ENCODE measurements at regions not wholly inside any gene's neighbourhood (a gene's known extent, or its start where the extent isn't known, plus 50 kb on each side); places are given as distances from the start of the nearest gene placed in this dataset.
A peak's percentile ranks its signal among the peaks of the same experiment; 100 is the strongest.

- CTCF ChIA-PET, result no interaction called here
- Mint-ChIP-seq H3K27me3 (peaks cover 0 to 5% (median 0%) of the 10 kb centered on the region in 5 donors), H3K4me1 (peaks cover 0 to 7% (median 0%) of the 10 kb centered on the region in 7 donors), H3K27ac (peak overlapping the region in 1 of 9 donors; percentile 44), H3K36me3 (peaks cover 0 to 1% (median 0%) of the 10 kb centered on the region in 5 donors), H3K9me3 (peaks cover 0 to 2% (median 0%) of the 10 kb centered on the region in 11 donors), H3K4me3 (no peak overlapping the region)
- no peaks in the 10 kb centered on the region for H3K9me3 ChIP-seq (ENCODE audit: control insufficient read depth in 2 of 3, low read length in 3 of 3)
- no peak overlapping the region for H3K4me3 ChIP-seq (ENCODE audit: low read length)
- no peak overlapping the region for H3K27ac ChIP-seq (ENCODE audit: low read depth, low read length)
- no peaks in the 10 kb centered on the region for H3K4me1 ChIP-seq (ENCODE audit: control insufficient read depth in 2 of 2, insufficient read depth in 2 of 2, low read length in 2 of 2)
- POLR2A ChIA-PET, result no interaction called here
- DNase-seq (no peak), ATAC-seq (no peak)
- no peaks in the 10 kb centered on the region for H3K36me3 ChIP-seq (ENCODE audit: control insufficient read depth in 2 of 3, insufficient read depth in 3 of 3, low read length in 3 of 3)
- no peaks in the 10 kb centered on the region for H3K27me3 ChIP-seq (ENCODE audit: control insufficient read depth in 2 of 2, insufficient read depth in 2 of 2, low read length in 2 of 2)
- intact Hi-C loops (cut with micrococcal nuclease), result no loop called here
These were observed 648.3 kb upstream of the CFAP20DC start for GRCh38 chr3:59698091-59698490.

- H3K4me1 ChIP-seq (ENCODE audit: control insufficient read depth in 2 of 2, insufficient read depth in 2 of 2, low read length in 2 of 2), result no peaks in the 10 kb centered on the region
- peaks cover 0 to 1% (median 0%) of the 10 kb centered on the region in 5 donors for H3K36me3 Mint-ChIP-seq
- peaks cover 0 to 7% (median 0%) of the 10 kb centered on the region in 7 donors for H3K4me1 Mint-ChIP-seq
- no peak overlapping the region for H3K27ac Mint-ChIP-seq
- H3K36me3 ChIP-seq (ENCODE audit: control insufficient read depth in 2 of 3, insufficient read depth in 3 of 3, low read length in 3 of 3), result no peaks in the 10 kb centered on the region
- no peaks in the 10 kb centered on the region for H3K27me3 ChIP-seq (ENCODE audit: control insufficient read depth in 2 of 2, insufficient read depth in 2 of 2, low read length in 2 of 2)
- no peak for DNase-seq
- CTCF ChIA-PET, result no interaction called here
- H3K27ac ChIP-seq (ENCODE audit: low read depth, low read length), result no peak overlapping the region
- no peak for ATAC-seq
- intact Hi-C loops (cut with micrococcal nuclease), result no loop called here
- H3K4me3 Mint-ChIP-seq, result no peak overlapping the region
- peaks cover 0 to 5% (median 0%) of the 10 kb centered on the region in 5 donors for H3K27me3 Mint-ChIP-seq
- H3K9me3 ChIP-seq (ENCODE audit: control insufficient read depth in 2 of 3, low read length in 3 of 3), result no peaks in the 10 kb centered on the region
- peaks cover 0 to 12% (median 2%) of the 10 kb centered on the region in 11 donors for H3K9me3 Mint-ChIP-seq
- H3K4me3 ChIP-seq (ENCODE audit: low read length), result no peak overlapping the region
- POLR2A ChIA-PET, result no interaction called here
These were observed 647.0 kb upstream of the CFAP20DC start for GRCh38 chr3:59696783-59697182.

- Mint-ChIP-seq H3K4me1 (peaks cover 0 to 7% (median 0%) of the 10 kb centered on the region in 7 donors), H3K36me3 (peaks cover 0 to 1% (median 0%) of the 10 kb centered on the region in 5 donors), H3K4me3 (no peak overlapping the region), H3K27ac (no peak overlapping the region), H3K27me3 (no peaks in the 10 kb centered on the region), H3K9me3 (peaks cover 0 to 12% (median 2%) of the 10 kb centered on the region in 11 donors)
- CTCF ChIA-PET, result no interaction called here
- POLR2A ChIA-PET, result no interaction called here
- Histone ChIP-seq H3K4me1 (ENCODE audit: control insufficient read depth in 2 of 2, insufficient read depth in 2 of 2, low read length in 2 of 2) (no peaks in the 10 kb centered on the region), H3K9me3 (ENCODE audit: control insufficient read depth in 2 of 3, low read length in 3 of 3) (no peaks in the 10 kb centered on the region), H3K27me3 (ENCODE audit: control insufficient read depth in 2 of 2, insufficient read depth in 2 of 2, low read length in 2 of 2) (no peaks in the 10 kb centered on the region), H3K36me3 (ENCODE audit: control insufficient read depth in 2 of 3, insufficient read depth in 3 of 3, low read length in 3 of 3) (no peaks in the 10 kb centered on the region), H3K27ac (ENCODE audit: low read depth, low read length) (no peak overlapping the region), H3K4me3 (ENCODE audit: low read length) (no peak overlapping the region)
- DNase-seq (no peak), ATAC-seq (no peak)
- intact Hi-C loops (cut with micrococcal nuclease), result no loop called here
These were observed 646.0 kb upstream of the CFAP20DC start for GRCh38 chr3:59695860-59696259.

DNA sequence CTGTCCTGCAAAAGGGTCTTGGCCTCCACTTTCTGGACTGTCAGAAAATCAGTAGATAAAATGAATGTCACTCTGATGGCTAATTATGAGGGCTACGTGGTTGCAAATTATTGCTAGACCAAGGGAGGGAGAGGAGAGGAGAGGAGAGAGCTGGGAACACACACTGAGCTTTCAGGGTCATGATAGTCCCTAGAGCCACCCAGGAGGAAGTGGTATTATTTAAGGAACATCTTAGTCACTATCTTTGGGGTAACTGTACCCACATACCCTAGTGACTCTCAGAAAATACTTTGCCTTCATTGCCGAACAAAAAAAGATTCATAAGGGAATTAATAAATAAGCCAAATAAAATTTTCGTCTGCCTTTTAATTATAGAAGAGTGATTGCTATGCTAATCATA is 642.3 kb upstream of the CFAP20DC start:
- intact Hi-C loops (cut with micrococcal nuclease), result no loop called here
- Mint-ChIP-seq H3K27ac (no peak overlapping the region), H3K9me3 (peaks cover 0 to 12% (median 4%) of the 10 kb centered on the region in 11 donors), H3K4me3 (no peak overlapping the region), H3K4me1 (peaks cover 0 to 7% (median 0%) of the 10 kb centered on the region in 7 donors), H3K36me3 (peaks cover 0 to 2% (median 0%) of the 10 kb centered on the region in 5 donors), H3K27me3 (peaks cover 0 to 4% (median 0%) of the 10 kb centered on the region in 5 donors)
- ChIA-PET CTCF (no interaction called here), POLR2A (no interaction called here)
- DNase-seq, result no peak
- no peak overlapping the region for H3K27ac ChIP-seq (ENCODE audit: low read depth, low read length)
- no peak for ATAC-seq
- H3K9me3 ChIP-seq (ENCODE audit: control insufficient read depth in 2 of 3, low read length in 3 of 3), result no peaks in the 10 kb centered on the region
- no peaks in the 10 kb centered on the region for H3K36me3 ChIP-seq (ENCODE audit: control insufficient read depth in 2 of 3, insufficient read depth in 3 of 3, low read length in 3 of 3)
- H3K4me1 ChIP-seq (ENCODE audit: control insufficient read depth in 2 of 2, insufficient read depth in 2 of 2, low read length in 2 of 2), result no peaks in the 10 kb centered on the region
- no peaks in the 10 kb centered on the region for H3K27me3 ChIP-seq (ENCODE audit: control insufficient read depth in 2 of 2, insufficient read depth in 2 of 2, low read length in 2 of 2)
- H3K4me3 ChIP-seq (ENCODE audit: low read length), result no peak overlapping the region

DNA sequence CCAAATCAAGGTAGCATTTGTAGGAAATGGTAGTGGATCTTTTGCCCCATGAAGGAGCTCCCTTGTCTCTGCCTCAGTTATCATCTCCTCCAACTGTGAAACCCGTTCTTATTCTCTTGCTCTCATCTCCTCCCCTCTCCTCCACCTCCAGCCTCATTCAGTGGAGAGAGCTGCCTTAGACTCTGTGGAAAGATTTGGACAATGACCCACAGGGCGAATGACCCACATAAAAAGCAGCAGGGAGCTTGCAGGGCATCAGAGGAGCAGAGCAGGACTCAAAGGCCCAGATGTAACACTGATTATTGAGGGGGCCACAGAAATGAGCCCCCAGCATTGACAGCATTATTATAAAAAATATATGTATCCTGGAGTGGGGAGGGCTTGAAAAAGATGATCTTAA is 641.1 kb upstream of the CFAP20DC start:
- peaks cover 0 to 4% (median 0%) of the 10 kb centered on the region in 5 donors for H3K27me3 Mint-ChIP-seq
- peaks cover 0 to 12% (median 4%) of the 10 kb centered on the region in 11 donors for H3K9me3 Mint-ChIP-seq
- H3K27me3 ChIP-seq (ENCODE audit: control insufficient read depth in 2 of 2, insufficient read depth in 2 of 2, low read length in 2 of 2), result no peaks in the 10 kb centered on the region
- no peak overlapping the region for H3K27ac ChIP-seq (ENCODE audit: low read depth, low read length)
- no peak overlapping the region for H3K4me3 ChIP-seq (ENCODE audit: low read length)
- CTCF ChIA-PET, result no interaction called here
- H3K9me3 ChIP-seq (ENCODE audit: control insufficient read depth in 2 of 3, low read length in 3 of 3), result no peaks in the 10 kb centered on the region
- peaks cover 0 to 7% (median 0%) of the 10 kb centered on the region in 7 donors for H3K4me1 Mint-ChIP-seq
- H3K36me3 Mint-ChIP-seq, result peaks cover 0 to 4% (median 0%) of the 10 kb centered on the region in 5 donors
- no peaks in the 10 kb centered on the region for H3K4me1 ChIP-seq (ENCODE audit: control insufficient read depth in 2 of 2, insufficient read depth in 2 of 2, low read length in 2 of 2)
- POLR2A ChIA-PET, result no interaction called here
- H3K36me3 ChIP-seq (ENCODE audit: control insufficient read depth in 2 of 3, insufficient read depth in 3 of 3, low read length in 3 of 3), result no peaks in the 10 kb centered on the region
- ATAC-seq (no peak), DNase-seq (no peak)
- H3K27ac Mint-ChIP-seq, result no peak overlapping the region
- intact Hi-C loops (cut with micrococcal nuclease), result no loop called here
- H3K4me3 Mint-ChIP-seq, result no peak overlapping the region

DNA sequence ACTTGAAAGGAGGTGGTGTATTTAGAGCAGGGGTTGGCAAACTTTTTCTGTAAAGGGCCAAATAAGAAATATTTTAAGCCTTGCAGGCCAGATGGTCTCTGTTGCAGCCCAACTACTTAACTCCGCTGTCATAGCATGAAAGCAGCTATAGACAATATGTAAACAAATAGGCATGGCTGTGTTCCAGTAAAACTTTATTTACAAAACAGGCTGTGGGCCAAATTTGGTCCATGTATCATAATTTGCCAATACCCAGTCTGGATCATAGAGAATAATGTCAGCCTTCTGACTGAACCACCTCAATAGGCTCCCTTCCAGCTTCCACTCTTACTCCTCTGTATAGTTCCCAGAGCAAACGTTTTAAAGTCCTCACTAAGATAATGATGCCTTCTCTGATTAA is 638.8 kb upstream of the CFAP20DC start:
- intact Hi-C loops (cut with micrococcal nuclease), result no loop called here

GRCh38 chr3:59685432-59685831 is 635.6 kb upstream of the CFAP20DC start:
- Histone ChIP-seq H3K4me1 (ENCODE audit: control insufficient read depth in 2 of 2, insufficient read depth in 2 of 2, low read length in 2 of 2) (no peaks in the 10 kb centered on the region), H3K27ac (ENCODE audit: low read depth, low read length) (no peak overlapping the region), H3K4me3 (ENCODE audit: low read length) (no peak overlapping the region), H3K9me3 (ENCODE audit: control insufficient read depth in 2 of 3, low read length in 3 of 3) (no peaks in the 10 kb centered on the region), H3K36me3 (ENCODE audit: control insufficient read depth in 2 of 3, insufficient read depth in 3 of 3, low read length in 3 of 3) (no peaks in the 10 kb centered on the region), H3K27me3 (ENCODE audit: control insufficient read depth in 2 of 2, insufficient read depth in 2 of 2, low read length in 2 of 2) (no peaks in the 10 kb centered on the region)
- H3K4me3 Mint-ChIP-seq, result no peak overlapping the region
- DNase-seq (no peak), ATAC-seq (no peak)
- peaks cover 0 to 15% (median 0%) of the 10 kb centered on the region in 5 donors for H3K27me3 Mint-ChIP-seq
- no peak overlapping the region for H3K27ac Mint-ChIP-seq
- intact Hi-C loops (cut with micrococcal nuclease), result no loop called here
- H3K4me1 Mint-ChIP-seq, result peaks cover 0 to 3% (median 0%) of the 10 kb centered on the region in 7 donors
- peaks cover 0 to 5% (median 0%) of the 10 kb centered on the region in 11 donors for H3K9me3 Mint-ChIP-seq
- ChIA-PET CTCF (interaction anchor here (1.1 kb wide), 1 partner anchor 44 kb away, joined by 3 read pairs; no protein-coding TSS in a partner anchor), POLR2A (no interaction called here)
- H3K36me3 Mint-ChIP-seq, result peaks cover 0 to 4% (median 0%) of the 10 kb centered on the region in 5 donors

More for the DNA sequence above, 638.8 kb upstream of the CFAP20DC start:
- no peaks in the 10 kb centered on the region for H3K9me3 ChIP-seq (ENCODE audit: control insufficient read depth in 2 of 3, low read length in 3 of 3)
- Mint-ChIP-seq H3K4me3 (no peak overlapping the region), H3K27me3 (peaks cover 0 to 4% (median 0%) of the 10 kb centered on the region in 5 donors), H3K27ac (no peak overlapping the region), H3K4me1 (peaks cover 0 to 5% (median 0%) of the 10 kb centered on the region in 7 donors), H3K9me3 (peaks cover 0 to 12% (median 4%) of the 10 kb centered on the region in 11 donors), H3K36me3 (peaks cover 0 to 4% (median 0%) of the 10 kb centered on the region in 5 donors)
- ChIA-PET CTCF (no interaction called here), POLR2A (no interaction called here)
- no peaks in the 10 kb centered on the region for H3K36me3 ChIP-seq (ENCODE audit: control insufficient read depth in 2 of 3, insufficient read depth in 3 of 3, low read length in 3 of 3)
- ATAC-seq (no peak), DNase-seq (no peak)
- H3K27me3 ChIP-seq (ENCODE audit: control insufficient read depth in 2 of 2, insufficient read depth in 2 of 2, low read length in 2 of 2), result no peaks in the 10 kb centered on the region
- no peak overlapping the region for H3K27ac ChIP-seq (ENCODE audit: low read depth, low read length)
- H3K4me1 ChIP-seq (ENCODE audit: control insufficient read depth in 2 of 2, insufficient read depth in 2 of 2, low read length in 2 of 2), result no peaks in the 10 kb centered on the region
- H3K4me3 ChIP-seq (ENCODE audit: low read length), result no peak overlapping the region
